GM21619 (cell line): ENCODE measurements at regions not wholly inside any gene's neighbourhood (a gene's known extent, or its start where the extent isn't known, plus 50 kb on each side); places are given as distances from the start of the nearest gene placed in this dataset.
"Not testable (repeated sequence)": the region's sequence is repeated elsewhere in the genome, so short reads cannot be mapped to it uniquely, and the experiment has no call there.

Source experiments
- ATAC-seq: cut with Tn5 transposase; IDR thresholded peaks from one replicate; pipeline ENCODE4 v1.9.1; 2021; ENCODE audit not compliant: unreplicated experiment

GRCh38 chr13:22858980-22859379 is 321.8 kb upstream of the SGCG start:
- not testable (repeated sequence) for ATAC-seq

- ATAC-seq = not testable (repeated sequence)
Observed at GRCh38 chr13:22859411-22859810, 321.4 kb upstream of the SGCG start.

- no peak for ATAC-seq
Observed at GRCh38 chr13:22861958-22862466, 318.8 kb upstream of the SGCG start.

GRCh38 chr13:22862478-22862877 is 318.3 kb upstream of the SGCG start:
- ATAC-seq = no peak

- no peak for ATAC-seq
Observed at GRCh38 chr13:22866221-22866620, 314.6 kb upstream of the SGCG start.

- no peak for ATAC-seq
Observed at GRCh38 chr13:22871231-22871630, 309.5 kb upstream of the SGCG start.

GRCh38 chr13:22874839-22875238 is 305.9 kb upstream of the SGCG start:
- ATAC-seq = no peak

GRCh38 chr13:22877421-22877820 is 303.4 kb upstream of the SGCG start:
- ATAC-seq = no peak

GRCh38 chr13:22880741-22881720 is 299.7 kb upstream of the SGCG start:
- no peak for ATAC-seq

- ATAC-seq = not testable (repeated sequence)
Observed at GRCh38 chr13:22881721-22882608, 298.8 kb upstream of the SGCG start.

GRCh38 chr13:22883262-22883840 is 297.4 kb upstream of the SGCG start:
- no peak for ATAC-seq

GRCh38 chr13:22883956-22884355 is 296.8 kb upstream of the SGCG start:
- ATAC-seq = no peak

GRCh38 chr13:22886061-22886460 is 294.7 kb upstream of the SGCG start:
- not testable (repeated sequence) for ATAC-seq

- not testable (repeated sequence) for ATAC-seq
Observed at GRCh38 chr13:22889376-22889775, 291.4 kb upstream of the SGCG start.

GRCh38 chr13:22893204-22893603 is 287.6 kb upstream of the SGCG start:
- no peak for ATAC-seq

GRCh38 chr13:22893777-22894176 is 287.0 kb upstream of the SGCG start:
- no peak for ATAC-seq

GRCh38 chr13:22897571-22898314 is 283.0 kb upstream of the SGCG start:
- ATAC-seq = no peak

- ATAC-seq = not testable (repeated sequence)
Observed at GRCh38 chr13:22900416-22900951, 280.3 kb upstream of the SGCG start.

GRCh38 chr13:22903301-22903700 is 277.5 kb upstream of the SGCG start:
- no peak for ATAC-seq

GRCh38 chr13:22903925-22904324 is 276.9 kb upstream of the SGCG start:
- no peak for ATAC-seq
